Astrocyte of the spinal cord (primary cell): ENCODE measurements at regions not wholly inside any gene's neighbourhood (a gene's known extent, or its start where the extent isn't known, plus 50 kb on each side); places are given as distances from the start of the nearest gene placed in this dataset.
"Not testable (repeated sequence)": the region's sequence is repeated elsewhere in the genome, so short reads cannot be mapped to it uniquely, and the experiment has no call there.

ENCODE experiments used
- DNase-seq: peaks from one replicate; pipeline ENCODE4 v3.0.0; 2011; ENCODE audit warnings: low read depth, low spot score
- H3K4me3 ChIP-seq: 2 replicates; pipeline ENCODE4 v1.5.1; 2011; ENCODE audit warnings: low read depth, mild to moderate bottlenecking, low read length, moderate library complexity
- CTCF ChIP-seq: IDR thresholded peaks from 2 replicates; pipeline ENCODE4 v1.5.1; 2012; ENCODE audit warnings: low read depth, mild to moderate bottlenecking, low read length, inconsistent platforms
- in situ Hi-C: cut with HindIII; loops from 2 replicates; pipeline ENCODE4 v1.10.0; 2017; ENCODE audit warnings: low sequenced_read_pairs

GRCh38 chrX:45986971-45987370 lies 558.2 kb downstream of the ZNF674 start:
- no peak for TF ChIP-seq CTCF
- DNase-seq: peak; percentile 2
- in situ Hi-C loops: no loop called here
- no peak overlapping the region for H3K4me3 ChIP-seq

GRCh38 chrX:45986081-45986480 lies 559.1 kb downstream of the ZNF674 start:
- in situ Hi-C loops: no loop called here
- no peak overlapping the region for H3K4me3 ChIP-seq
- no peak for DNase-seq
- no peak for TF ChIP-seq CTCF

- in situ Hi-C loops, DNase-seq: not testable (repeated sequence)
Measured at GRCh38 chrX:45982958-45983727, 562.1 kb downstream of the ZNF674 start.

GRCh38 chrX:45980726-45981125 lies 564.5 kb downstream of the ZNF674 start:
- no peak for DNase-seq
- TF ChIP-seq CTCF: no peak
- no peak overlapping the region for H3K4me3 ChIP-seq
- in situ Hi-C loops: no loop called here

More at GRCh38 chrX:45982958-45983727, 562.1 kb downstream of the ZNF674 start:
- H3K4me3 ChIP-seq: not testable (repeated sequence)

- DNase-seq: no peak
- H3K4me3 ChIP-seq: no peak overlapping the region
- no peak for TF ChIP-seq CTCF
- in situ Hi-C loops: no loop called here
Measured at GRCh38 chrX:45975633-45976032, 569.6 kb downstream of the ZNF674 start.

GRCh38 chrX:45972636-45973035 lies 572.6 kb downstream of the ZNF674 start:
- no peak for DNase-seq
- in situ Hi-C loops: no loop called here
- TF ChIP-seq CTCF: no peak
- no peak overlapping the region for H3K4me3 ChIP-seq

- H3K4me3 ChIP-seq: no peak overlapping the region
- in situ Hi-C loops: no loop called here
- DNase-seq: no peak
- no peak for TF ChIP-seq CTCF
Measured at GRCh38 chrX:45959567-45959966, 585.7 kb downstream of the ZNF674 start.
